ENCODE measurements at regions not wholly inside any gene's neighbourhood (a gene's known extent, or its start where the extent isn't known, plus 50 kb on each side); places are given as distances from the start of the nearest gene placed in this dataset.

DNA sequence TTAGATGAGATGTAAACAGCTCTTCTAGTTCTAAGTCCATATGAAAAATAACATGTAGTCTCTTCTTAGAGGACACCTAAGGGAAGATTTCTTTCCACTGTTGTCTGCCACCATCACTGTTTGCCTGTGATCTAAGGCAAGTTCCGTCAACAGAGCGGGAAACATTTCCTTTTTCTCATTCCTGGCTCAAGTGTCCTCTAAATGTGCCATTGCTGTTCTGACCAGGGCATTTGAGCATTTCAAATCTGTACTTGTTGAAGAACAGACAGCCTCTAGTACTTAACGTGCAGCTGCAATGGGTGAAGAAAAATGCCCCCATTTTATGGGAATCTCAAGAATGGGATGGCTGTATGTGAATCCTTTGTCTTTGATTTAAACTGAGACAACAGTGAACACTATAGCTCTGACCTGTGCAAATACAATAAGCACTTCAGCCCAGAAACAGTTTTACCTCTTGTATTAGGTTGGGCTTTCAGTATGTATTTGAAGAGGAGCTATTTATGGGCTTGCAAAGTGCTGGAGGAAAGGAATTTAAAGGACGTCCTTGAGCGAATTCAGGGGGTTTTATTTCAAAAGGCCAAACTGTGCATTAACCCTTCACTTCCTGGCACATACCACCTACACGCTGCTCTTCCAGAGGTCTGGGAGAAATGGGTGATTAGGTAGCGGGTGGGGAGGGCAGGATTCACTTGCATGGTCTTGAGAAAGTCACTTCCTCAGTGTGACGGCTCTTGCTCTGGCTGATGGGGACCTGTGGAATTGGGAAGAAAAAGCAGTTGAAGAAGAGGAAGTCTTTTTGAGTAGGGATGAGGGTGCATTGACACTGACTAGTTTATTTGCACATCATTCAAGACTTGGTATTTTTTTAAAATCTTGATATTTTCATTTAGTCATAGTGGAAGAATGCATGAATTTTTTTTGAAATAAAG lies 66.1 kb downstream of the THNSL1 start:
- intact Hi-C loops (cut with DNase I), result loop anchor here in 1 of 2 donors (5.0 kb wide), 1 partner anchor 55 kb away; no protein-coding TSS in a partner anchor
- H3K36me3 ChIP-seq (replicated peaks in 1 of 2), result no peaks in the 10 kb centered on the region
- H3K9me3 ChIP-seq (replicated peaks in 1 of 3), result no peaks in the 10 kb centered on the region
- H3K27ac ChIP-seq, result no peak overlapping the region
- no peak overlapping the region for H3K4me3 ChIP-seq
- H3K4me1 ChIP-seq (replicated peaks in 1 of 2), result peaks cover 0 to 7% of the 10 kb centered on the region in 2 donors
- TF ChIP-seq, protein P1, sequence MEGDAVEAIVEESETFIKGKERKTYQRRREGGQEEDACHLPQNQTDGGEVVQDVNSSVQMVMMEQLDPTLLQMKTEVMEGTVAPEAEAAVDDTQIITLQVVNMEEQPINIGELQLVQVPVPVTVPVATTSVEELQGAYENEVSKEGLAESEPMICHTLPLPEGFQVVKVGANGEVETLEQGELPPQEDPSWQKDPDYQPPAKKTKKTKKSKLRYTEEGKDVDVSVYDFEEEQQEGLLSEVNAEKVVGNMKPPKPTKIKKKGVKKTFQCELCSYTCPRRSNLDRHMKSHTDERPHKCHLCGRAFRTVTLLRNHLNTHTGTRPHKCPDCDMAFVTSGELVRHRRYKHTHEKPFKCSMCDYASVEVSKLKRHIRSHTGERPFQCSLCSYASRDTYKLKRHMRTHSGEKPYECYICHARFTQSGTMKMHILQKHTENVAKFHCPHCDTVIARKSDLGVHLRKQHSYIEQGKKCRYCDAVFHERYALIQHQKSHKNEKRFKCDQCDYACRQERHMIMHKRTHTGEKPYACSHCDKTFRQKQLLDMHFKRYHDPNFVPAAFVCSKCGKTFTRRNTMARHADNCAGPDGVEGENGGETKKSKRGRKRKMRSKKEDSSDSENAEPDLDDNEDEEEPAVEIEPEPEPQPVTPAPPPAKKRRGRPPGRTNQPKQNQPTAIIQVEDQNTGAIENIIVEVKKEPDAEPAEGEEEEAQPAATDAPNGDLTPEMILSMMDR (IDR thresholded peaks at IDR 0.05), result no peak
- no peak for TF ChIP-seq POLR2A (IDR thresholded peaks at IDR 0.05)
- no peaks in the 10 kb centered on the region for H3K27me3 ChIP-seq
- WGBS, 4 donors, result 63 to 69% (median 66%) methylated on average over 8 of the region's 8 CpGs
- DNase-seq, result no peak

DNA sequence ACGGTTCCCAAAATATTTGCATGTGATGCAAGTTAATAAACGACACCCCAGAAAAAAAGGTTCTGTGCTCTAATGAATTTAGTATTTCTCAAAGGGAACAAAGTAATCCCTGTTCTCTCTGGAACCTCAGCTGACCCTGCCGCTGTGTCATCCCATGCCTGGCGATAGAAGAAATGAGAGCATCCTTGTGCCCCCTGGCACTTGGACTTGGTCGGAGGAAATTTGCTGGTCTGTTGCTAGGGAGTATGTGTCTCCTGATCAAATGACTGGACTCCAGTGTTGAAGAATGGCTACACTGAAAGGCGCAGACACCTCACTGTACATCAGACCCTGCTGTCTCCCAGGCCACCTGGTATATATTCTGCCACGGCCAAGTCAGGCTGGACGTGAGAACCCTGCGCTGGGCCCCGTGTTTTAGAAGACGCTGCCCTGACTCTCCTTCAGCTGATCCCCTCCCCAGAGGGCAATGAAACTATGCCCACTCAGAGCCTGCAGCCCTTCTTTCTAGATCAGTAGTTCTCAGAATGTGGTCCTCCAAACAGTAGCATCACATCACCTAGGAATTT lies 67.2 kb downstream of the THNSL1 start:
- intact Hi-C loops (cut with DNase I), result loop anchor here in 1 of 2 donors (5.0 kb wide), 1 partner anchor 56 kb away; no protein-coding TSS in a partner anchor

DNA sequence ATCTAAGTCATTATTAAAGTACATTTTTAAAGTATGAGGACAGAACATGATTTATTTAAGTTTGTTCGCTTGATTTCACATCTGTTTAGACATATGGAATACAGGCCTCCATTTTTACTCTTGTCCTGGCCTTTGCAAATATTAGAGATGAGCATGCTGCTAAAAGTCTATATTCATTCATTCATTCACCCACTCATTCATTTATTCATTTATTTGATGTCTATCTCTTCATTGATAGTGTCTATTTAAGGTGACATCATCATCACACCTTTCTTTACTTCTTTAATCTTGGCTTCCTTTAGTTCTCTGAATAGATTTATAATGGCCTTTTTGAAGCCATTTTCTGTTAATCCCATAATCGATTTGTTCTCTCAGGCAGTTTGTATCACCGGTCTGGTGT lies 68.0 kb downstream of the THNSL1 start:
- no peak overlapping the region for H3K4me3 ChIP-seq
- no peaks in the 10 kb centered on the region for H3K27me3 ChIP-seq
- no peak for DNase-seq
- H3K4me1 ChIP-seq (replicated peaks in 1 of 2), result peaks cover 0 to 7% of the 10 kb centered on the region in 2 donors
- WGBS, 4 donors, result 92 to 96% (median 95%) methylated on average over 3 of the region's 3 CpGs
- no peaks in the 10 kb centered on the region for H3K9me3 ChIP-seq (replicated peaks in 1 of 3)
- no peaks in the 10 kb centered on the region for H3K36me3 ChIP-seq (replicated peaks in 1 of 2)
- H3K27ac ChIP-seq, result no peak overlapping the region
- intact Hi-C loops (cut with DNase I), result loop anchor here in 1 of 2 donors (5.0 kb wide), 1 partner anchor 57 kb away; no protein-coding TSS in a partner anchor
- TF ChIP-seq, protein P1 (IDR thresholded peaks at IDR 0.05), result no peak
- TF ChIP-seq POLR2A (IDR thresholded peaks at IDR 0.05), result no peak

More for the DNA sequence above, 67.2 kb downstream of the THNSL1 start:
- H3K27me3 ChIP-seq, result no peaks in the 10 kb centered on the region
- no peak overlapping the region for H3K4me3 ChIP-seq
- H3K27ac ChIP-seq, result no peak overlapping the region
- 89 to 93% (median 91%) methylated on average over 11 of the region's 11 CpGs for WGBS, 4 donors
- no peaks in the 10 kb centered on the region for H3K9me3 ChIP-seq (replicated peaks in 1 of 3)
- peaks cover 0 to 7% of the 10 kb centered on the region in 2 donors for H3K4me1 ChIP-seq (replicated peaks in 1 of 2)
- peak in 1 of 7 donors; percentile 83 for DNase-seq
- no peaks in the 10 kb centered on the region for H3K36me3 ChIP-seq (replicated peaks in 1 of 2)
- TF ChIP-seq, protein P1 (IDR thresholded peaks at IDR 0.05), result no peak

DNA sequence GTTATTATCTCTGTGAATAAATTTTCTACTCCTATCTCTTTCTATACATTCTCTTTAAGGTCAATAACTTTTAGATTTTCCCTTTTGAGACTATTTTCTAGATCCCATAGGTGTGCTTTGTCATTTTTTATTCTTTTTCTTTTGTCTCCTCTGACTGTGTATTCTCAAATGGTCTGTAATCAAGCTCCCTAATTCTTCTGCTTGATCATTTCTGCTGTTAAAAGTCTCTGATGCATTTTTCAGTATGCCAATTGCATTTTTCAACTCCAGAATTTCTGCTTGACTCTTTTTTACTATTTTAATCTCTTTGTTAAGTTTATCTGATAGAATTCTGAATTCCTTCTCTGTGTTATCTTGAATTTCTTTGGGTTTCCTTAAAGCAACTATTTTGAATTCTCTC lies 78.2 kb downstream of the THNSL1 start:
- no peak for DNase-seq
- TF ChIP-seq POLR2A (IDR thresholded peaks at IDR 0.05), result no peak
- TF ChIP-seq, protein P1 (IDR thresholded peaks at IDR 0.05), result no peak
- no peak overlapping the region for H3K27ac ChIP-seq
- no peaks in the 10 kb centered on the region for H3K4me1 ChIP-seq (replicated peaks in 1 of 2)
- intact Hi-C loops (cut with DNase I), result no loop called here
- no peaks in the 10 kb centered on the region for H3K36me3 ChIP-seq (replicated peaks in 1 of 2)
- H3K9me3 ChIP-seq (replicated peaks in 1 of 3), result peaks cover 0 to 9% (median 0%) of the 10 kb centered on the region in 3 donors
- no peak overlapping the region for H3K4me3 ChIP-seq
- H3K27me3 ChIP-seq, result no peaks in the 10 kb centered on the region
